H1 (cell line): ENCODE measurements at regions not wholly inside any gene's neighbourhood (a gene's known extent, or its start where the extent isn't known, plus 50 kb on each side); places are given as distances from the start of the nearest gene placed in this dataset.

ENCODE experiments used
- CTCF ChIA-PET: fragments of 300-600 bp; sonication (Branson Sonifier 250); formaldehyde crosslinking; loops from one replicate; lab custom pipeline; 2021; ENCODE audit not compliant: partially characterized antibody; lab: Charles Lee
- POLR2A ChIA-PET: fragments of 300-600 bp; sonication (Branson Sonifier 250); formaldehyde crosslinking; loops from one replicate; lab custom pipeline; 2021; ENCODE audit warnings: inconsistent platforms; ENCODE audit not compliant: partially characterized antibody; lab: Charles Lee
- DNase-seq, 2 experiments: peaks; one replicate each; pipeline versions ENCODE4 v3.0.0 to v3.0.0-alpha.2; 2010 to 2022; ENCODE audit warnings: low spot score in 2 of 2, low read depth in 1 of 2, mixed read lengths in 1 of 2
- FAIRE-seq: peaks from 2 replicates; lab custom pipeline; 2011; peaks lifted over from hg19 to GRCh38; lab: Jason Lieb, UNC
- H2AFZ ChIP-seq: 2 replicates; pipeline ENCODE4 v1.8.1; 2012; ENCODE audit warnings: low read length, inconsistent platforms
- H2AK5ac ChIP-seq: 2 replicates; pipeline ENCODE4 v1.6.1; 2013; ENCODE audit warnings: low read depth, low read length
- H2BK120ac ChIP-seq: replicated peaks from 2 replicates; pipeline ENCODE3; 2013; ENCODE audit warnings: low read depth, low read length, inconsistent platforms
- H2BK12ac ChIP-seq: 2 replicates; pipeline ENCODE4 v1.6.1; 2013; ENCODE audit warnings: low read depth, low read length
- H2BK15ac ChIP-seq: 2 replicates; pipeline ENCODE4 v1.6.1; 2013; ENCODE audit warnings: low read length
- H2BK20ac ChIP-seq: 2 replicates; pipeline ENCODE4 v1.6.1; 2013; ENCODE audit warnings: low read length
- H2BK5ac ChIP-seq: 2 replicates; pipeline ENCODE4 v1.6.1; 2013; ENCODE audit warnings: low read depth, low read length
- H3K14ac ChIP-seq: 2 replicates; pipeline ENCODE4 v1.6.1; 2013; ENCODE audit warnings: inconsistent platforms; ENCODE audit not compliant: insufficient read length
- H3K18ac ChIP-seq: 2 replicates; pipeline ENCODE4 v1.6.1; 2013; ENCODE audit warnings: low read length; ENCODE audit errors: extremely low read depth
- H3K23ac ChIP-seq: 2 replicates; pipeline ENCODE4 v1.6.1; 2013; ENCODE audit warnings: inconsistent platforms; ENCODE audit not compliant: insufficient read length
- H3K23me2 ChIP-seq: 2 replicates; pipeline ENCODE4 v1.6.1; 2013; ENCODE audit warnings: low read depth, low read length
- H3K27ac ChIP-seq: 2 replicates; pipeline ENCODE4 v1.6.1; 2011; ENCODE audit warnings: low read depth, low read length, inconsistent platforms
- H3K27me3 ChIP-seq, 4 experiments: replicated peaks in 1 of 4; 1 replicate in 1 of 4; 2 replicates in 3 of 4; pipeline versions ENCODE4 v1.6.1 to v1.8.1; 2011 to 2013; ENCODE audit warnings: low read length in 3 of 4, mild to moderate bottlenecking in 3 of 4, inconsistent platforms in 2 of 4, mixed read lengths in 2 of 4, moderate library complexity in 1 of 4; ENCODE audit not compliant: control insufficient read depth in 3 of 4, insufficient read depth in 3 of 4; ENCODE audit errors: extremely low read depth in 1 of 4
- H3K36me3 ChIP-seq, 4 experiments: 2 replicates each; pipeline versions ENCODE4 v1.6.1 to v1.8.1; 2011 to 2013; ENCODE audit warnings: mild to moderate bottlenecking in 4 of 4, low read length in 3 of 4, moderate library complexity in 2 of 4, control low read depth in 1 of 4, inconsistent platforms in 1 of 4; ENCODE audit not compliant: insufficient read depth in 4 of 4, control insufficient read depth in 2 of 4
- H3K4ac ChIP-seq: replicated peaks from 2 replicates; pipeline ENCODE3; 2013; ENCODE audit warnings: low read length, low read depth, mixed read lengths, inconsistent platforms; ENCODE audit not compliant: insufficient read length
- H3K4me1 ChIP-seq, 4 experiments: replicated peaks in 1 of 4; 1 replicate in 1 of 4; 2 replicates in 3 of 4; pipeline versions ENCODE4 v1.6.1 to v1.8.1; 2011 to 2013; ENCODE audit warnings: low read length in 3 of 4, inconsistent platforms in 2 of 4, mixed read lengths in 1 of 4; ENCODE audit not compliant: insufficient read depth in 4 of 4, control insufficient read depth in 3 of 4
- H3K4me2 ChIP-seq, 2 experiments: 2 replicates each; pipeline versions ENCODE4 v1.6.1 to v1.8.1; 2011 to 2013; ENCODE audit warnings: low read depth in 2 of 2, low read length in 2 of 2, control low read depth in 1 of 2, inconsistent platforms in 1 of 2, mild to moderate bottlenecking in 1 of 2; ENCODE audit not compliant: insufficient read depth in 1 of 2
- H3K4me3 ChIP-seq, 4 experiments: fragments of 200-600, 300-600 bp in 1 of 4; sonication (generic), shearing (Covaris generic), sonication (Bioruptor Twin) in 1 of 4; 2 replicates each; pipeline versions ENCODE4 v1.5.1 to v1.8.1; 2011 to 2016; ENCODE audit warnings: low read length in 4 of 4, low read depth in 3 of 4, control low read depth in 2 of 4, inconsistent platforms in 2 of 4, mild to moderate bottlenecking in 2 of 4, mixed read lengths in 1 of 4, moderate library complexity in 1 of 4; ENCODE audit not compliant: insufficient read depth in 2 of 4; ENCODE audit errors: extremely low read depth in 1 of 4
- H3K56ac ChIP-seq: replicated peaks from 2 replicates; pipeline ENCODE3; 2013; ENCODE audit warnings: low read depth, mild to moderate bottlenecking, mixed read lengths, low read length, inconsistent platforms; ENCODE audit not compliant: insufficient read length
- H3K79me1 ChIP-seq: 2 replicates; pipeline ENCODE4 v1.6.1; 2013; ENCODE audit warnings: low read depth, low read length, control low read depth
- H3K79me2 ChIP-seq, 2 experiments: 2 replicates each; pipeline versions ENCODE4 v1.6.1 to v1.8.1; 2012 to 2013; ENCODE audit warnings: low read length in 2 of 2, mild to moderate bottlenecking in 2 of 2, inconsistent platforms in 1 of 2; ENCODE audit not compliant: insufficient read depth in 2 of 2, control insufficient read depth in 1 of 2
- H3K9ac ChIP-seq, 4 experiments: replicated peaks in 1 of 4; 1 replicate in 1 of 4; 2 replicates in 3 of 4; pipeline versions ENCODE4 v1.6.1 to v1.8.1; 2011 to 2013; ENCODE audit warnings: low read depth in 3 of 4, low read length in 3 of 4, control low read depth in 2 of 4, mild to moderate bottlenecking in 2 of 4, moderate library complexity in 2 of 4, inconsistent platforms in 1 of 4; ENCODE audit errors: extremely low read depth in 1 of 4
- H3K9me3 ChIP-seq, 2 experiments: 2 replicates each; pipeline versions ENCODE4 v1.6.1 to v1.8.1; 2012 to 2013; ENCODE audit warnings: mild to moderate bottlenecking in 2 of 2, moderate library complexity in 2 of 2, control low read depth in 1 of 2, inconsistent platforms in 1 of 2, low read depth in 1 of 2, low read length in 1 of 2, mixed read lengths in 1 of 2; ENCODE audit not compliant: insufficient read depth in 2 of 2
- H4K20me1 ChIP-seq, 2 experiments: replicated peaks in 1 of 2; 2 replicates each; pipeline versions ENCODE3 to v1.8.1; 2011 to 2013; ENCODE audit warnings: inconsistent platforms in 2 of 2, low read length in 2 of 2, mild to moderate bottlenecking in 1 of 2; ENCODE audit not compliant: insufficient read depth in 2 of 2, control insufficient read depth in 1 of 2
- H4K5ac ChIP-seq: 2 replicates; pipeline ENCODE4 v1.6.1; 2013; ENCODE audit warnings: low read length, low read depth, mixed read lengths, inconsistent platforms; ENCODE audit not compliant: insufficient read length
- H4K8ac ChIP-seq: 2 replicates; pipeline ENCODE4 v1.8.0; 2013; ENCODE audit warnings: mild to moderate bottlenecking, moderate library complexity, low read length, inconsistent platforms; ENCODE audit not compliant: insufficient read depth; ENCODE audit errors: extremely low read depth
- H4K91ac ChIP-seq: replicated peaks from 2 replicates; pipeline ENCODE3; 2013; ENCODE audit warnings: low read length, mixed read lengths, inconsistent platforms; ENCODE audit not compliant: insufficient read length
- ASH2L ChIP-seq: fragments of 200-600, 300-600 bp; sonication (generic); IDR thresholded peaks from one replicate; pipeline ENCODE4 v1.7.1; 2017; ENCODE audit warnings: low read length
- CBX8 ChIP-seq: fragments of 300-800, 300-1000 bp; sonication (generic); IDR thresholded peaks from 2 replicates; pipeline ENCODE4 v1.7.1; 2016; ENCODE audit warnings: low read depth, low read length, borderline replicate concordance
- GTF2F1 ChIP-seq: IDR thresholded peaks from 2 replicates; pipeline ENCODE4 v1.6.1; 2012; ENCODE audit warnings: low read depth, low read length, improper control_type of control experiment, borderline replicate concordance
- NANOG ChIP-seq: IDR thresholded peaks from 2 replicates; pipeline ENCODE4 v1.6.1; 2011; ENCODE audit warnings: low read length, low read depth, mild to moderate bottlenecking, inconsistent platforms; ENCODE audit not compliant: insufficient read depth, poor library complexity, severe bottlenecking
- POU5F1 ChIP-seq: IDR thresholded peaks from 2 replicates; pipeline ENCODE4 v1.6.1; 2011; ENCODE audit warnings: low read depth, mild to moderate bottlenecking, low read length, moderate library complexity
- RAD21 ChIP-seq, 2 experiments: IDR thresholded peaks in 1 of 2; conservative IDR thresholded peaks in 1 of 2; 2 replicates each; pipeline ENCODE4 v1.6.1; 2011; ENCODE audit warnings: low read depth in 2 of 2, low read length in 2 of 2, improper control_type of control experiment in 1 of 2, inconsistent platforms in 1 of 2, mild to moderate bottlenecking in 1 of 2, moderate library complexity in 1 of 2
- RFX5 ChIP-seq: IDR thresholded peaks from 2 replicates; pipeline ENCODE4 v1.6.1; 2011; ENCODE audit warnings: low read depth, low read length, improper control_type of control experiment, borderline replicate concordance
- RNF2 ChIP-seq: fragments of 200-900, 300-1000 bp; sonication (generic); IDR thresholded peaks from 2 replicates; pipeline ENCODE4 v1.7.1; 2016; ENCODE audit warnings: borderline replicate concordance, low read depth, mild to moderate bottlenecking, antibody characterized with exemption, low read length; ENCODE audit not compliant: poor library complexity, severe bottlenecking; ENCODE audit errors: missing control alignments
- SP1 ChIP-seq: IDR thresholded peaks from 2 replicates; pipeline ENCODE4 v1.6.1; 2011; ENCODE audit warnings: low read depth, low read length
- WGBS, 2 experiments: shearing (Covaris generic) in 1 of 2; methylation state at CpG; one replicate each; pipeline versions ENCODE4 v1.1.6 to v1.1.7; 2013 to 2015; ENCODE audit warnings: low lambda C conversion rate in 2 of 2, mixed read lengths in 2 of 2, inconsistent platforms in 1 of 2, low coverage in 1 of 2, missing lambda C conversion rate in 1 of 2; ENCODE audit not compliant: insufficient replicate concordance in 2 of 2, insufficient coverage in 1 of 2, insufficient read length in 1 of 2; ENCODE audit errors: extremely low coverage in 1 of 2, missing lambda C conversion rate in 1 of 2; 5-methylcytosine and 5-hydroxymethylcytosine counted together

GRCh38 chr5:20500546-20500945 is 512.5 kb upstream of the CDH18 start:
- no peak for FAIRE-seq
- Histone ChIP-seq H2BK120ac (no peak overlapping the region), H3K14ac (no peak overlapping the region), H3K4ac (no peak overlapping the region), H4K8ac (no peak overlapping the region), H4K20me1 (no peaks in the 10 kb centered on the region), H2BK5ac (no peak overlapping the region), H3K23me2 (no peaks in the 10 kb centered on the region), H3K27ac (no peak overlapping the region), H3K9me3 (no peaks in the 10 kb centered on the region), H2BK15ac (no peak overlapping the region), H3K36me3 (no peaks in the 10 kb centered on the region), H3K4me1 (no peaks in the 10 kb centered on the region), H4K91ac (no peak overlapping the region), H3K56ac (no peak overlapping the region), H2AK5ac (no peak overlapping the region), H3K23ac (no peak overlapping the region), H2BK20ac (no peak overlapping the region), H2AFZ (no peak overlapping the region), H3K18ac (no peak overlapping the region), H3K79me2 (no peaks in the 10 kb centered on the region), H3K27me3 (no peaks in the 10 kb centered on the region), H3K4me3 (no peak overlapping the region), H4K5ac (no peak overlapping the region), H2BK12ac (no peak overlapping the region), H3K4me2 (no peak overlapping the region), H3K79me1 (no peaks in the 10 kb centered on the region), H3K9ac (no peak overlapping the region)
- ChIA-PET CTCF (no interaction called here), POLR2A (no interaction called here)
- DNase-seq = no peak
- 95% methylated on average over 2 of the region's 2 CpGs; no CpG with 5 or more reads in 1 of the 2 experiments for whole genome bisulfite sequencing, 2 experiments
- TF ChIP-seq NANOG (no peak), RAD21 (IDR thresholded peaks at IDR 0.05 in 1 of 2, conservative IDR thresholded peaks at IDR 0.05 in 1 of 2; ENCODE audit: low read depth in 2 of 2, low read length in 2 of 2) (no peak), RFX5 (no peak), ASH2L (no peak), CBX8 (no peak), POU5F1 (no peak), GTF2F1 (no peak), SP1 (no peak), RNF2 (no peak)
